HepG2 (cell line): ENCODE measurements at regions not wholly inside any gene's neighbourhood (a gene's known extent, or its start where the extent isn't known, plus 50 kb on each side); places are given as distances from the start of the nearest gene placed in this dataset.

ENCODE experiments used
- ATAC-seq: fragments of 200-7000 bp; cut with Tn5 transposase; 3 replicates; pipeline ENCODE4 v1.9.1; 2020; ENCODE audit warnings: mild to moderate bottlenecking, moderate library complexity
- BruUV-seq: library from RNA; stranded (reverse); fragments of 400-500 nt; replicated peaks from 2 replicates; lab custom pipeline; 2021; lab: Mats Ljungman, UMichigan
- CTCF ChIA-PET: fragments of 300-600 bp; formaldehyde crosslinking; extraction: SDS; loops from one replicate; lab custom pipeline; 2021; ENCODE audit warnings: low total read pairs, inconsistent platforms, low intra/inter-chr PET ratio; lab: Yijun Ruan, JAX
- POLR2A ChIA-PET: fragments of 350-600 bp; sonication (Branson Sonifier 250); formaldehyde crosslinking; loops from one replicate; lab custom pipeline; 2020; ENCODE audit warnings: antibody characterized with exemption, inconsistent platforms; lab: Yijun Ruan, JAX
- DNase-seq: peaks from one replicate; pipeline ENCODE4 v3.0.0-alpha.2; 2015; ENCODE audit warnings: low spot score
- FAIRE-seq: peaks from 3 replicates; lab custom pipeline; 2011; peaks lifted over from hg19 to GRCh38; lab: Jason Lieb, UNC
- H2AFZ ChIP-seq: one replicate; pipeline ENCODE4 v1.6.1; 2011; ENCODE audit warnings: low read length, inconsistent platforms
- H3K27ac ChIP-seq: fragments of 300-600 bp; 3 replicates; pipeline ENCODE4 v1.8.0; 2011; ENCODE audit warnings: mixed run types, mild to moderate bottlenecking, mixed read lengths, low read length, inconsistent platforms; ENCODE audit not compliant: insufficient read depth; ENCODE audit errors: extremely low read length
- H3K27me3 ChIP-seq, 2 experiments: fragments of 200-600 bp in 1 of 2; 2 replicates in 1 of 2; 3 replicates in 1 of 2; pipeline versions ENCODE4 v1.6.0 to v1.8.0; 2011; ENCODE audit warnings: low read length in 2 of 2, mild to moderate bottlenecking in 2 of 2, moderate library complexity in 2 of 2, inconsistent platforms in 1 of 2; ENCODE audit not compliant: insufficient read depth in 2 of 2, control insufficient read depth in 1 of 2
- H3K36me3 ChIP-seq, 2 experiments: fragments of 200-600 bp in 1 of 2; replicated peaks in 1 of 2; 2 replicates in 1 of 2; 3 replicates in 1 of 2; pipeline versions ENCODE4 v1.5.1 to v1.8.0; 2011; ENCODE audit warnings: low read length in 2 of 2, inconsistent platforms in 1 of 2; ENCODE audit not compliant: insufficient read depth in 2 of 2, control insufficient read depth in 1 of 2
- H3K4me1 ChIP-seq: 2 replicates; pipeline ENCODE4 v1.5.1; 2012; ENCODE audit warnings: low read length, inconsistent platforms; ENCODE audit not compliant: insufficient read depth
- H3K4me2 ChIP-seq: 2 replicates; pipeline ENCODE4 v1.6.0; 2011; ENCODE audit warnings: low read depth, low read length, inconsistent platforms
- H3K4me3 ChIP-seq, 3 experiments: fragments of 200-600 bp in 1 of 3; sonication (generic), shearing (Covaris generic) in 1 of 3; replicated peaks in 1 of 3; 2 replicates each; pipeline ENCODE4 v1.5.1; 2011 to 2016; ENCODE audit warnings: low read length in 3 of 3, inconsistent platforms in 2 of 3, low read depth in 2 of 3, mild to moderate bottlenecking in 2 of 3, control low read depth in 1 of 3, mixed read lengths in 1 of 3; ENCODE audit not compliant: insufficient read depth in 1 of 3
- H3K79me2 ChIP-seq: one replicate; pipeline ENCODE4 v1.6.1; 2011; ENCODE audit warnings: low read length, inconsistent platforms; ENCODE audit not compliant: insufficient read depth
- H3K9ac ChIP-seq: 2 replicates; pipeline ENCODE4 v1.6.0; 2011; ENCODE audit warnings: mild to moderate bottlenecking, low read depth, low read length, inconsistent platforms; ENCODE audit not compliant: insufficient read depth
- H3K9me3 ChIP-seq: 2 replicates; pipeline ENCODE4 v1.5.1; 2012; ENCODE audit warnings: mild to moderate bottlenecking, low read length
- H4K20me1 ChIP-seq: 2 replicates; pipeline ENCODE4 v1.6.0; 2011; ENCODE audit warnings: inconsistent platforms, mild to moderate bottlenecking, low read length, moderate library complexity; ENCODE audit not compliant: insufficient read depth
- ARID2 ChIP-seq: sonication (generic); formaldehyde crosslinking; IDR thresholded peaks from 2 replicates; pipeline ENCODE4 v1.8.1; 2022; ENCODE audit warnings: mild to moderate bottlenecking, missing genetic modification reagents, borderline replicate concordance
- CENPT ChIP-seq: sonication (generic); formaldehyde crosslinking; IDR thresholded peaks from 2 replicates; pipeline ENCODE4 v1.8.0; 2022; ENCODE audit warnings: low read depth, mild to moderate bottlenecking, moderate library complexity, missing genetic modification reagents
- GTF2F1 ChIP-seq: fragments of 150-350 bp; IDR thresholded peaks from 2 replicates; pipeline ENCODE4 v1.6.1; 2014; ENCODE audit warnings: low read length
- HOXA7 ChIP-seq: sonication (generic); formaldehyde crosslinking; IDR thresholded peaks from 2 replicates; pipeline ENCODE4 v1.8.1; 2022; ENCODE audit warnings: mild to moderate bottlenecking, missing genetic modification reagents, moderate library complexity
- NR2C2 ChIP-seq: sonication (generic); formaldehyde crosslinking; IDR thresholded peaks from 2 replicates; pipeline ENCODE4 v1.4.0; 2020; ENCODE audit warnings: missing genetic modification reagents, mild to moderate bottlenecking, moderate library complexity, borderline replicate concordance
- PLSCR1 ChIP-seq: sonication (generic); formaldehyde crosslinking; IDR thresholded peaks from 2 replicates; pipeline ENCODE4 v1.5.0; 2020; ENCODE audit warnings: missing genetic modification reagents, mild to moderate bottlenecking, borderline replicate concordance
- ZNF136 ChIP-seq: sonication (generic); formaldehyde crosslinking; IDR thresholded peaks from 2 replicates; pipeline ENCODE4 v1.8.1; 2022; ENCODE audit warnings: low read depth, mild to moderate bottlenecking, moderate library complexity, missing genetic modification reagents
- ZNF616 ChIP-seq: sonication (generic); formaldehyde crosslinking; IDR thresholded peaks from 2 replicates; pipeline ENCODE4 v1.5.0; 2020; ENCODE audit warnings: low read depth, mild to moderate bottlenecking, missing genetic modification reagents
- in situ Hi-C: cut with HindIII; loops from 2 replicates; pipeline ENCODE4 v1.10.0; 2017; ENCODE audit warnings: low pct_unique_long_range_greater_than_20kb; ENCODE audit not compliant: extremely low pct_ligation_motif_present
- intact Hi-C: fragments of 100-400 bp; cut with micrococcal nuclease; formaldehyde crosslinking; loops from one replicate; pipeline ENCODE4 v1.10.0; 2022; ENCODE audit not compliant: unreplicated experiment
- TF ChIP-seq, protein P1 (sequence below): sonication (generic); formaldehyde crosslinking; IDR thresholded peaks from 2 replicates; pipeline ENCODE4 v1.4.0; 2020; ENCODE audit warnings: low read depth, missing genetic modification reagents

- ATAC-seq (no peak), FAIRE-seq (no peak), DNase-seq (no peak)
- Histone ChIP-seq H3K4me1 (no peaks in the 10 kb centered on the region), H3K36me3 (no peaks in the 10 kb centered on the region), H3K9me3 (no peaks in the 10 kb centered on the region), H4K20me1 (no peaks in the 10 kb centered on the region), H3K79me2 (no peaks in the 10 kb centered on the region), H2AFZ (no peak overlapping the region), H3K4me2 (no peak overlapping the region), H3K9ac (no peak overlapping the region), H3K27me3 (no peaks in the 10 kb centered on the region), H3K4me3 (no peak overlapping the region), H3K27ac (no peak overlapping the region)
- intact Hi-C loops (no loop called here), in situ Hi-C loops (no loop called here)
- no TSS peak for BruUV-seq
- ChIA-PET POLR2A (no interaction called here), CTCF (no interaction called here)
- TF ChIP-seq ZNF616 (CRISPR knock-in tag) (no peak), NR2C2 (CRISPR knock-in tag) (no peak), PLSCR1 (CRISPR knock-in tag) (no peak), GTF2F1 (no peak), HOXA7 (CRISPR knock-in tag) (no peak), CENPT (CRISPR knock-in tag) (no peak), ARID2 (CRISPR knock-in tag) (no peak), ZNF136 (CRISPR knock-in tag) (no peak)
- TF ChIP-seq, protein P1, sequence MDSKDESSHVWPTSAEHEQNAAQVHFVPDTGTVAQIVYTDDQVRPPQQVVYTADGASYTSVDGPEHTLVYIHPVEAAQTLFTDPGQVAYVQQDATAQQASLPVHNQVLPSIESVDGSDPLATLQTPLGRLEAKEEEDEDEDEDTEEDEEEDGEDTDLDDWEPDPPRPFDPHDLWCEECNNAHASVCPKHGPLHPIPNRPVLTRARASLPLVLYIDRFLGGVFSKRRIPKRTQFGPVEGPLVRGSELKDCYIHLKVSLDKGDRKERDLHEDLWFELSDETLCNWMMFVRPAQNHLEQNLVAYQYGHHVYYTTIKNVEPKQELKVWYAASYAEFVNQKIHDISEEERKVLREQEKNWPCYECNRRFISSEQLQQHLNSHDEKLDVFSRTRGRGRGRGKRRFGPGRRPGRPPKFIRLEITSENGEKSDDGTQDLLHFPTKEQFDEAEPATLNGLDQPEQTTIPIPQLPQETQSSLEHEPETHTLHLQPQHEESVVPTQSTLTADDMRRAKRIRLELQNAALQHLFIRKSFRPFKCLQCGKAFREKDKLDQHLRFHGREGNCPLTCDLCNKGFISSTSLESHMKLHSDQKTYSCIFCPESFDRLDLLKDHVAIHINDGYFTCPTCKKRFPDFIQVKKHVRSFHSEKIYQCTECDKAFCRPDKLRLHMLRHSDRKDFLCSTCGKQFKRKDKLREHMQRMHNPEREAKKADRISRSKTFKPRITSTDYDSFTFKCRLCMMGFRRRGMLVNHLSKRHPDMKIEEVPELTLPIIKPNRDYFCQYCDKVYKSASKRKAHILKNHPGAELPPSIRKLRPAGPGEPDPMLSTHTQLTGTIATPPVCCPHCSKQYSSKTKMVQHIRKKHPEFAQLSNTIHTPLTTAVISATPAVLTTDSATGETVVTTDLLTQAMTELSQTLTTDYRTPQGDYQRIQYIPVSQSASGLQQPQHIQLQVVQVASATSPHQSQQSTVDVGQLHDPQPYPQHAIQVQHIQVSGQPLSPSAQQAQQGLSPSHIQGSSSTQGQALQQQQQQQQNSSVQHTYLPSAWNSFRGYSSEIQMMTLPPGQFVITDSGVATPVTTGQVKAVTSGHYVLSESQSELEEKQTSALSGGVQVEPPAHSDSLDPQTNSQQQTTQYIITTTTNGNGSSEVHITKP (CRISPR knock-in tag) = no peak
Measured at GRCh38 chr5:147046894-147047293, 168.3 kb upstream of the PPP2R2B start.
